ENCODE measurements at regions not wholly inside any gene's neighbourhood (a gene's known extent, or its start where the extent isn't known, plus 50 kb on each side); places are given as distances from the start of the nearest gene placed in this dataset.
A peak's percentile ranks its signal among the peaks of the same experiment; 100 is the strongest.
"Not testable (repeated sequence)": the region's sequence is repeated elsewhere in the genome, so short reads cannot be mapped to it uniquely, and the experiment has no call there.

DNA sequence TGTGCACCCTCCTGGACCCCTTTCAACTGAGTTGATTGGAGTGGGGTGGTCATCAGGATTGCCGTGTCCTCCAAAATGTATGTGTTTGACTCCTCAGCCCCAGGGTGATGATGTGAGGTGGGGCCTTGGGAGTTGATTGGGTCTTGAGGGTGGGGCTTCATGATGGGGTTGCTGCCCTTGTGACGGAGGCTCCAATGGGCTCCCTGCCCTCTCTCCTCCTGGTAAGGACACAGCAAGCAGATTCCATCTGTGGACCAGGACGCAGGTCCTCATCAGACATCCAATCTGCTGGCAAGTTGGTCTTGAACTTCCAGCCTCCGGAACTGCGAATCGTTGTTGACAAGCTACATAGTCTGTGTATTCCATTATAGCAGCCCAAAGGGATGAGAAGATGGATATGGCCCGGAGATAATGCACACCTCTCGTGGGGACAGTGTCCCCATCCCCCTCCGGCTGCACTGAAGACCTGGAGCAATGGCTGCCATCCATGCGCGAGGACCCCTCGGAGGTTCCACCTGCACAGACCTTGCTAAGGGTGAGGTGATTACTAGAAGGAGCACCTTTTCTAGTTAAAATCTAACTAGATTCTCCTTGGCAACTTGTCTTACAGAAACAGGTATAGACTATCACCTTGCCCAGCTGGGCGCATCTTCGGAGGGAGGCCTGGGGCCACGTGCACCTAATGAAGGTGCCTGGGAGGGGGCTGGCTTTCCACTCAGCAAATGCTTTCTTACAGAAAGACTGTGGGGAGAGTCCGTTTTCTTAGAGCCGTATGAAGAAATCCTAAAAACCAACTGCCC is 75.7 kb upstream of the IRX4 start:
- POLR2A ChIA-PET = interaction anchor here (4.1 kb wide), 1 partner anchor 9 kb away, joined by 16 read pairs; no protein-coding TSS in a partner anchor
- no peak for DNase-seq (ENCODE audit: unreplicated experiment)
- intact Hi-C loops (cut with micrococcal nuclease) = no loop called here
- no peak for TF ChIP-seq CTCF (IDR thresholded peaks at IDR 0.05; ENCODE audit: unreplicated experiment)
- Mint-ChIP-seq H3K9me3 (ENCODE audit: unreplicated experiment) (peaks cover 9% of the 10 kb centered on the region), H3K27ac (ENCODE audit: low read depth, unreplicated experiment) (no peak overlapping the region), H3K36me3 (ENCODE audit: insufficient read depth, unreplicated experiment) (peaks cover 31% of the 10 kb centered on the region), H3K4me1 (ENCODE audit: insufficient read depth, unreplicated experiment) (peaks cover 19% of the 10 kb centered on the region), H3K27me3 (ENCODE audit: insufficient read depth, unreplicated experiment) (no peaks in the 10 kb centered on the region), H3K4me3 (ENCODE audit: unreplicated experiment) (no peak overlapping the region)
- CTCF ChIA-PET = interaction anchor here (0.6 to 1.0 kb wide), 2 partner anchors 9 to 19 kb away, joined by 4 read pairs; no protein-coding TSS in a partner anchor
- BruUV-seq (replicated peaks) = no TSS peak

- POLR2A ChIA-PET = no interaction called here
- no peak for DNase-seq (ENCODE audit: unreplicated experiment)
- Mint-ChIP-seq H3K4me3 (ENCODE audit: unreplicated experiment) (no peak overlapping the region), H3K27me3 (ENCODE audit: insufficient read depth, unreplicated experiment) (no peaks in the 10 kb centered on the region), H3K27ac (ENCODE audit: low read depth, unreplicated experiment) (no peak overlapping the region), H3K36me3 (ENCODE audit: insufficient read depth, unreplicated experiment) (peaks cover 34% of the 10 kb centered on the region), H3K4me1 (ENCODE audit: insufficient read depth, unreplicated experiment) (peaks cover 14% of the 10 kb centered on the region), H3K9me3 (ENCODE audit: unreplicated experiment) (no peaks in the 10 kb centered on the region)
- BruUV-seq (replicated peaks) = no TSS peak
- no peak for TF ChIP-seq CTCF (IDR thresholded peaks at IDR 0.05; ENCODE audit: unreplicated experiment)
- CTCF ChIA-PET = no interaction called here
- intact Hi-C loops (cut with micrococcal nuclease) = no loop called here
These were observed 72.9 kb upstream of the IRX4 start for GRCh38 chr5:1955586-1955985.

GRCh38 chr5:1953710-1954109 is 71.0 kb upstream of the IRX4 start:
- H3K27me3 Mint-ChIP-seq (ENCODE audit: insufficient read depth, unreplicated experiment); DNase-seq (ENCODE audit: unreplicated experiment); H3K4me3 Mint-ChIP-seq (ENCODE audit: unreplicated experiment); H3K27ac Mint-ChIP-seq (ENCODE audit: low read depth, unreplicated experiment); H3K9me3 Mint-ChIP-seq (ENCODE audit: unreplicated experiment); BruUV-seq (replicated peaks); intact Hi-C loops (cut with micrococcal nuclease); CTCF ChIA-PET: not testable (repeated sequence)
- POLR2A ChIA-PET = interaction anchor here (0.7 to 1.1 kb wide), 3 partner anchors 13 to 70 kb away, joined by 3 read pairs; no protein-coding TSS in a partner anchor
- peaks cover 23% of the 10 kb centered on the region for H3K4me1 Mint-ChIP-seq (ENCODE audit: insufficient read depth, unreplicated experiment)
- H3K36me3 Mint-ChIP-seq (ENCODE audit: insufficient read depth, unreplicated experiment) = peaks cover 42% of the 10 kb centered on the region

- no peaks in the 10 kb centered on the region for H3K9me3 Mint-ChIP-seq (ENCODE audit: unreplicated experiment)
- peaks cover 28% of the 10 kb centered on the region for H3K4me1 Mint-ChIP-seq (ENCODE audit: insufficient read depth, unreplicated experiment)
- no peak overlapping the region for H3K4me3 Mint-ChIP-seq (ENCODE audit: unreplicated experiment)
- no peaks in the 10 kb centered on the region for H3K27me3 Mint-ChIP-seq (ENCODE audit: insufficient read depth, unreplicated experiment)
- no peak for DNase-seq (ENCODE audit: unreplicated experiment)
- TF ChIP-seq CTCF (IDR thresholded peaks at IDR 0.05; ENCODE audit: unreplicated experiment) = no peak
- ChIA-PET CTCF (interaction anchor here (0.9 kb wide), 1 partner anchor 23 kb away, joined by 3 read pairs; no protein-coding TSS in a partner anchor), POLR2A (interaction anchor here (0.5 to 1.2 kb wide), 3 partner anchors 10 to 36 kb away, joined by 3 to 5 read pairs (median 3); no protein-coding TSS in a partner anchor)
- intact Hi-C loops (cut with micrococcal nuclease) = no loop called here
- H3K27ac Mint-ChIP-seq (ENCODE audit: low read depth, unreplicated experiment) = peak overlapping the region; percentile 22
- peaks cover 31% of the 10 kb centered on the region for H3K36me3 Mint-ChIP-seq (ENCODE audit: insufficient read depth, unreplicated experiment)
- BruUV-seq (replicated peaks) = no TSS peak
These were observed 69.8 kb upstream of the IRX4 start for GRCh38 chr5:1952444-1953099.

Data from MCF 10A (cell line).